ENCODE measurements at regions not wholly inside any gene's neighbourhood (a gene's known extent, or its start where the extent isn't known, plus 50 kb on each side); places are given as distances from the start of the nearest gene placed in this dataset.

DNA sequence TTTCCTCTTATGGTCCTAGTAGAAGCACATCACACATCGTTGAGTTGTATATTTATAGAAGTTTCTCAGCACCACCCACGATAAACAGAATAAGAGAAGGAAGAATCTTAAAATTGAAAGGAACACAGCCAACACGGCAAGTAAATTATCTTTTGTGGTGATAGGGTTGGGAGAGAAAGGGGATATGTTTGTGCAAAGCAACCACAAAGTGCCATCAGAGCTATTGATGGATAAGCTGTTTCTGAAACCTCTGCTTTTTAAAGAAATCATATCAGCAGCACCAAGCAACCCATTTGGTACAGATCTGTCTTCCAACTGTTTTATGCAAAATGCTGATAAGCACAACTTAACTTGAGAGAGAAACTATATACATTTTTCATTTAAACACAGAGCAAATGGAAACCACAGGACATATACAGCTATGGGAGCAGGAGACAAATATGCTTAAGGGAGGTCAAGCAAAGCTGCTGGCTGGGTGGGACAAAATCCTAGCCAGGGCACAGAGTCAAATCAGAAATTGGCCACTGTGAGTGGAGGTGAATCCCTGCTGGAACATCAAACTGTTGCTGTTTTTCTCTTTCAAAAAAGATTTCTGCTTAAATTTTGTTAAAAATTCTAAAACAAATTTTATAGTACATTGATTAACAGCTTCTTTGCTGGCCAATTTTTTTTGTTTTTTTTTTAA is 194.0 kb upstream of the HHIP start:
- TF ChIP-seq, protein P1, sequence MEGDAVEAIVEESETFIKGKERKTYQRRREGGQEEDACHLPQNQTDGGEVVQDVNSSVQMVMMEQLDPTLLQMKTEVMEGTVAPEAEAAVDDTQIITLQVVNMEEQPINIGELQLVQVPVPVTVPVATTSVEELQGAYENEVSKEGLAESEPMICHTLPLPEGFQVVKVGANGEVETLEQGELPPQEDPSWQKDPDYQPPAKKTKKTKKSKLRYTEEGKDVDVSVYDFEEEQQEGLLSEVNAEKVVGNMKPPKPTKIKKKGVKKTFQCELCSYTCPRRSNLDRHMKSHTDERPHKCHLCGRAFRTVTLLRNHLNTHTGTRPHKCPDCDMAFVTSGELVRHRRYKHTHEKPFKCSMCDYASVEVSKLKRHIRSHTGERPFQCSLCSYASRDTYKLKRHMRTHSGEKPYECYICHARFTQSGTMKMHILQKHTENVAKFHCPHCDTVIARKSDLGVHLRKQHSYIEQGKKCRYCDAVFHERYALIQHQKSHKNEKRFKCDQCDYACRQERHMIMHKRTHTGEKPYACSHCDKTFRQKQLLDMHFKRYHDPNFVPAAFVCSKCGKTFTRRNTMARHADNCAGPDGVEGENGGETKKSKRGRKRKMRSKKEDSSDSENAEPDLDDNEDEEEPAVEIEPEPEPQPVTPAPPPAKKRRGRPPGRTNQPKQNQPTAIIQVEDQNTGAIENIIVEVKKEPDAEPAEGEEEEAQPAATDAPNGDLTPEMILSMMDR (IDR thresholded peaks at IDR 0.05), result no peak
- no peak for TF ChIP-seq POLR2AphosphoS5 (IDR thresholded peaks at IDR 0.05; ENCODE audit: low read depth, low read length)
